HPDE6-E6E7 (cell line): ENCODE measurements at regions not wholly inside any gene's neighbourhood (a gene's known extent, or its start where the extent isn't known, plus 50 kb on each side); places are given as distances from the start of the nearest gene placed in this dataset.
A peak's percentile ranks its signal among the peaks of the same experiment; 100 is the strongest.
"Not testable (repeated sequence)": the region's sequence is repeated elsewhere in the genome, so short reads cannot be mapped to it uniquely, and the experiment has no call there.

Experiments used
- DNase-seq: peaks from one replicate; pipeline ENCODE4 v3.0.0; 2011; ENCODE audit warnings: missing footprints; ENCODE audit errors: extremely low spot score

DNA sequence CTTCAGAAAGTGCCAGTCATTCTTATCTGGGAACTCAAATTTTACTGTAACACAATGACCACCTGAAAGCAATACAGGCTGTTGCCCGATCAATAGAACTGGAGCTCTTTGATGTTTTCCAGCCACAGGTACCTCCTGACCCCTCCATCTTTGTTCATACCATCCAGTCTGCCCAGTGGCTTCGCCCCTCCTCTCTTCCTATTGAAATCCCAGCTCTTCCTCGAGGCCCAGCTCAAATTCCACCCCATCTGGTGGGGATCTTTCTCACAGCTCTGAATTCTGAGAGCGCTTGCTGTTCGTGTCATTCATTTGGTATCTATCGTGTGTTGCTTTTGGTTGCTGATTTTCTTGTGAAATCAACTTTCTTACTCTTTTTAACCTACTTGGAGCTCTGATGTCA is 87.9 kb upstream of the CNKSR3 start:
- DNase-seq = no peak

DNA sequence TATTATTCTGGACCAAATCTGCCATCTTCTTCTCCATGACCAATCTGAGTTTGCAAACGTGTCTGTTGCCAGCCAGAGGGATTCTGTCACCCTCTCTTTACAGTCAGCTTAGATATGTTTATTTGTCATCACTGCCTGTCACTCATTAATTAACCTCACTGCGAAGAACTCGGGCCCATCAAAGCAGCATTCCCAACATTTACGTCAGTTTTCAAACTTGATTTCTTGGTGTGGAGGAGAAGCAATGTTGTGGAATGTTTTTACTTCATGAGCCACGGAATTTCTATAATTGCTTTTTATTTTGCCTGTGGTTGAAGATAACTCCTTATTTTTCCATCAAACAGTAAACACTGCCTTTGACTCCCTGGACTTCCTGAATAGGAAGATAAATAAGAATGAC is 91.8 kb upstream of the CNKSR3 start:
- DNase-seq = no peak

DNA sequence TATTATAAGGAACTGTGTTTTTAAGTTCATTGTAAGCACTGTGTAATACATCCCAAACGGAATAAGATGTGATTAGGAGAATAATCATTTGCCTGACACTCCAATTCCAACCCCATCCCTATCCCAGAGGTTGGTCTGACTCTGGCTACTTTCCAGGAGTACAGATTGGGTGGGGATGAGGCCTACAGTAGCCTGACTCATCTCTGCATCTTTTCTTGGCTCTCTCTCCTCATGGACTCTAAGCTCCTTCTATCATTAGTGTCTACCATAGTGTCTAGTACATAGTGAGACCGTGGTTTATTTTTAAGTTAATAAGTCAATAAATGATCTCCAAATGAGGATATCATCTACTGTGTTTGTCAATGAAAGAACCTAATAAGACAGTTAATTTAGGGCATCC is 92.2 kb upstream of the CNKSR3 start:
- no peak for DNase-seq

- no peak for DNase-seq
Measured at GRCh38 chr6:154604119-154604518, 93.6 kb upstream of the CNKSR3 start.

- DNase-seq = no peak
Measured at GRCh38 chr6:154605178-154605881, 94.8 kb upstream of the CNKSR3 start.

GRCh38 chr6:154605882-154606370 is 95.4 kb upstream of the CNKSR3 start:
- DNase-seq = no peak

GRCh38 chr6:154606457-154606856 is 96.0 kb upstream of the CNKSR3 start:
- no peak for DNase-seq

DNA sequence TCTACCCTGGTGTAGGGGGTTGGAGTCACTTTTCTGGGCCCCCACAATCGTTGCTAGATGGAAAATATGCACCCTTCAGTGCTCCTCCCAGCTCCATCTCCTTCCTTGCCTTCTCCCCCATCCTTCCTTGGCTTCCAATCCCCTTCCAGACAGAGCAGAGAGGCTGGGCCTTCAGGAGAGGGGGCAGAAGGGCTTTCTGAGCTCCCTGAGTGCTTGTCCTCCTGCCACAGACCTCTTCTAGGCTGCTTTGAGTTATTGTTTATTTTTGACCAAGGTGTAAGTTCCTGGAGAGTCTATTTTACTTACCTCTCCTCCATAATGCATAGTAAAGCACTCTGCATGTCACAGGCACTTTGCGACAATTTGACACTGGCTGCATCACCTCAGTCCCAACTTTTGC is 96.4 kb upstream of the CNKSR3 start:
- no peak for DNase-seq

GRCh38 chr6:154611241-154611640 is 100.8 kb upstream of the CNKSR3 start:
- DNase-seq = no peak

GRCh38 chr6:154611847-154612246 is 101.4 kb upstream of the CNKSR3 start:
- DNase-seq = no peak

DNA sequence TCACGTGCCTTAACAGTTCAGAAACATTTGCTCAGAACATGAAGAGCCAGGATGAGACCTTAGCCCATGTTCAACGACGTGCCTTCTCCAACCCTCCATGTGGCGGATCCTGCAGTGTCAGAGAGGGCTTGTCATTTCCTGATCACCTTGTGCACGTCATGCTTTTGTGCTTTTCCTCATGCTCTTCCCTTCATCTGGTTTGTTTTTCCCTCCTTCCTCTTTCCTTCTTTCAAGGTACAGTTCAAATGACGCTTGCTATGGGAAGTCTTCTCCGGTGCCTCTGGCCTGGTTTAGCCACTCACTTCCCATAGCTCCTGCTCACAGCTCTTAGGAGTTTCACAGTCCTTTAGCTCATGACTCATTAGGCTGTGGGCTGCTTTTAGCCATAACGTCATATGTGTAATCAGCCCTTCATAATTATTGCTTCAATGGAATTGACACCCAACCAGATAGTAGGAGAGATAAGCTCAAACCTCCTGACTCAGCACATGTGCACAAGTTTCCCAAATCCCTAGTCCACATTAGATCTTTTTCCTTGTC is 102.7 kb upstream of the CNKSR3 start:
- peak; percentile 52 for DNase-seq

- DNase-seq = no peak
Measured at GRCh38 chr6:154614101-154614500, 103.6 kb upstream of the CNKSR3 start.

DNA sequence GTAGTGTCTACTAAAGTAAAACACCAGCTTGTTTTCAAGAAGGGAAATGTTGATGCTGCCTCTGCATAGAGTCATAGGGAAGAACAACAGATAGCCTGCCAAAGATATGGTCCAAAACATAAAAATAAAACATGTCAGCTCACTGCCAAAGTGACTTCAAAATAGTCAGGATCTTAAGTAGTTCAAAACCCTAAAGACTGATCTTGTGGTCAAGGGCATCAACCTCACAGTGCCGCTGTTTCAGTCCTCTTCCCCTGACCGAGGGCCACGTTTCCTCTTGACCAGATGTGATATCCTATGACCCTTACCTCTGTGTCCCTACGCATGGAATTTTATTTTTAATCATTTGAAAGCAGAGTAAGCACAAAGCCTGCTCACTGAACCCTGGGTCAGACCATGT is 104.2 kb upstream of the CNKSR3 start:
- DNase-seq = no peak

- peak; percentile 32 for DNase-seq
Measured at GRCh38 chr6:154615483-154616025, 105.1 kb upstream of the CNKSR3 start.

GRCh38 chr6:154617175-154617574 is 106.7 kb upstream of the CNKSR3 start:
- no peak for DNase-seq

DNA sequence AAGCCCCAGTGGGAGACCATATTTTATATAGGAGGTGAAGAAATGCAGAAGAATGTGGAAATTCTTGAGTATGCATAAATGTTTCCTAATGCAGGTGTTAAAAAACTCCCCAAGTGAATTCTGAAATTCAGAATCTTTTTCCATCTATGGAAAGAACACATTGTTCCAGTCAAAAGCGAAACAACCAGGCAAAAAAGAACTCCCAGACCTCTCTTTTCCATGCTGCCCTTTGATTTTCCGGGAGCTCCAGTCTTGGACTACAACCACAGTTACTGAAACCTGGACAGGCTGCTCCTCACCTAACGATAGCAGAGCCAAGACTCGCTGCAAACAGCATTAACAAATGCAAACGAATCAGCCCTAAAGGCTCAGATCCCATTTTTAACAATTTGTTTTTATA is 108.7 kb upstream of the CNKSR3 start:
- DNase-seq = no peak

- DNase-seq = no peak
Measured at GRCh38 chr6:154621686-154622085, 111.2 kb upstream of the CNKSR3 start.

DNA sequence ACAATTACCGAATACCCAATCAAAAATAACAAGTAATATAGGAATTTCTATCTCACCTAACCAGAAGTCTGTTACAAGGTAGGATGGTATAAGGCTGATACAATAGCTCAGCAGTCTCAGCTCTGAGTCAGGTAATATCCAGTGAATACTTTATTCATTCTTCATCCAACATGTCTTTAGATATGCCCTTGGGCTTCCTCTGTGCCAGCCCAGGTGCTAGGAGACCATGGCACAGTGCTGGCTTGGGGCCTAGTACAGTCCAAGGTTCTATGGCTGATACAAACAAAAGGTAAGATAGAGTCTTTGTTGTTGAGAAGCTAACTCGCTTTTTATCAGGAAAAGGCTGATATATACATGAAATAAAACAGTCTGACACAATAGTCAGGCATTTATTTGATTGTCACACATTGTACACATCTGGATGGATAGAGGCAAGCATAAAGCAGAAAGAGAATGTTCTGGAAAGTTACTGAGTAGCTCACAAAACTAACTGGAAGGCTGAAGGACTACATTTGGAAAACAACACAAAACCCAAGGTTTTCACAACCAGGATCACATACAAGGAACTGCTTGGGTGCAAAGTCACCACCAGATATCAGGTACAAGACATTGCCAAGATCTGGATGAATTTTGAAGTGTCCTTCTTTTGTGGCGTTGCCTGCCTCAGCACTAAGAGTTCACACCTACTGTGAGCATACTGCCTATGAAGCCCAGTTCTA is 110.4 kb upstream of the SCAF8 start:
- DNase-seq = peak; percentile 20

- DNase-seq = no peak
Measured at GRCh38 chr6:154623391-154623790, 109.8 kb upstream of the SCAF8 start.

DNA sequence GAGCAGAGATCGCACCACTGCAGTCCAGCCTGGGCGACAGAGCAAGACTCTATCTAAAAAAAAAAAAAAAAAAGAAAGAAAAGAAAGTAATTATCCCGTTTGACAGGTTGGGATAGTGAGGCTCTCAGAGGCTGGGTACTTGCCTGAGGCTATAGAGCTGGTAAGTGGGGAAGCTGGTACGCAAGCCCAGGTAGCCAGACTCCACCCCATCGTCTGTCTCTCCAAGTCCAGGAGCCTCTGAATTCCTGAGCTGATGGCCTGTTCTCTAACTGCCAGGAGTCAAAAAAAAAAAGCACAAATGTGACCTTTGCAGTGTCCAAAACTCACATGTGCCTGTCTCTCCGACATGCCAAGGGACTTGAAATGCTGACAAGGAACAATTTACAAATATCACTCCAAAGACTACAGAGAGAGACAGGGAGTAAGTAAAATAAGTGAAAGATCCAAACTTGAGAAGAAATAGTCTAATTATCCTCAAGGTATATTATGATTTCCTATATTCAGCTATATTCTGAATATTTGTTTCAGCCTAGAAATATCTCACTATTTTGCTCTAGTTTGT is 109.1 kb upstream of the SCAF8 start:
- no peak for DNase-seq

DNA sequence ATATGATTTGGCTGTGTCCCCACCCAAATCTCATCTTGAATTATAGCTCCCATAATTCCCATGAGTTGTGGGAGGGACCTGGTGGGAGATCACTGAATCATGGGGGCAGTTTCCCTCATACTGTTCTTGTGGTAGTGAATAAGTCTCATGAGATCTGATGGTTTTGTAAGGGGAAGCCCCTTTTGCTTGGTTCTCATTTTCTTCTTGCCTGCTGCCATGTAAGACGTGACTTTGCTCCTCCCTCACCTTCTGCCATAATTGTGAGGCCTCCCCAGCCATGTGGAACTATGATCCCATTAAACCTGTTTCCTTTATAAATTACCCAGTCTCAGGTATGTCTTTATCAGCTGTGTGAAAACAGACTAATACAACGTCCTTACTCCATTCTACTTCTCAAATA is 108.5 kb upstream of the SCAF8 start:
- DNase-seq = not testable (repeated sequence)

DNA sequence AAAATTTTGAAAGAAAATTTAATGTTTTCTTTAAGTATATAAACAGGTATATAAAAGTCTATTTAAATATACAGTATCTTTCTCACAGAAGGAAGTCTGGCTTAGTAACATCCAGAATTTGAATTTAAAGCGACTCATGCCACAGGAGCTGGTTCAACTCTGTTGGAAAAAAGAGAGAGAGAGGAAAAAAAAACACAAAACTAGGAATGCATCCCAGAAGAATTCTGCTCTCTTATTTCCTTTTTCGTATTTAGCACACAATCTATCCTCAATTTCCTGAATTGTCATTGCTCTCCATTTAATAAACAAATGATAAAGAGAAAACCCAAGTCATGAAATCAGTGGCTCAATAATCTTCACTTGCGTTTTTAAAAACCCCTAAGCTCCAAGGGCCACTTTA is 107.5 kb upstream of the SCAF8 start:
- no peak for DNase-seq
